ENCODE measurements at regions not wholly inside any gene's neighbourhood (a gene's known extent, or its start where the extent isn't known, plus 50 kb on each side); places are given as distances from the start of the nearest gene placed in this dataset.

GRCh38 chr2:155633060-155633839 is 699.3 kb downstream of the NR4A2 start:
- H3K9ac ChIP-seq (ENCODE audit: low read depth, low read length), result no peak overlapping the region
- no peaks in the 10 kb centered on the region for H3K4me1 ChIP-seq (ENCODE audit: control insufficient read depth, insufficient read depth, low read length)
- H3K36me3 ChIP-seq (ENCODE audit: control insufficient read depth, insufficient read depth, low read length), result no peaks in the 10 kb centered on the region
- no peak overlapping the region for H2AK9ac ChIP-seq (replicated peaks; ENCODE audit: low read depth, low read length, poor library complexity)
- ATAC-seq (ENCODE audit: low read depth) (no peak), DNase-seq (no peak)
- no peak overlapping the region for H3K18ac ChIP-seq (ENCODE audit: low read depth, low read length)
- BruUV-seq (replicated peaks), result no TSS peak
- no peak overlapping the region for H3K14ac ChIP-seq (replicated peaks; ENCODE audit: low read depth, low read length)
- ChIA-PET CTCF (no interaction called here), POLR2A (ENCODE audit: unreplicated experiment) (no interaction called here)
- H3K9me1 ChIP-seq (ENCODE audit: insufficient read depth, low read length), result no peaks in the 10 kb centered on the region
- H2BK120ac ChIP-seq (ENCODE audit: low read depth, low read length), result no peak overlapping the region
- H3K56ac ChIP-seq (ENCODE audit: extremely low read depth, insufficient read depth, low read length), result no peak overlapping the region
- H3K27ac ChIP-seq (ENCODE audit: insufficient read depth, low read length), result no peak overlapping the region
- H4K5ac ChIP-seq (ENCODE audit: low read depth, low read length), result no peak overlapping the region
- in situ Hi-C loops (cut with MboI; ENCODE audit: low sequenced_read_pairs) (no loop called here), dilution Hi-C loops (cut with HindIII; ENCODE audit: low sequenced_read_pairs, unreplicated experiment) (no loop called here), intact Hi-C loops (cut with micrococcal nuclease) (no loop called here)
- H2AFZ ChIP-seq (replicated peaks; ENCODE audit: low read length, poor library complexity), result no peak overlapping the region
- no peaks in the 10 kb centered on the region for H3K27me3 ChIP-seq (ENCODE audit: control insufficient read depth, insufficient read depth, low read length)
- no peak overlapping the region for H3K4ac ChIP-seq (ENCODE audit: low read depth, low read length)
- WGBS, 2 experiments (ENCODE audit: extremely low coverage in 2 of 2, insufficient read length in 1 of 2), result 0% methylated on average over 1 of the region's 4 CpGs; no CpG with 5 or more reads in 1 of the 2 experiments
- H3K4me3 ChIP-seq (ENCODE audit: insufficient read depth, low read depth, low read length), result no peak overlapping the region
- no peak overlapping the region for H4K91ac ChIP-seq (ENCODE audit: insufficient read depth, low read depth, low read length)
- H3K4me2 ChIP-seq (ENCODE audit: low read depth, low read length), result no peak overlapping the region
- H3K23ac ChIP-seq (ENCODE audit: low read depth, low read length), result no peak overlapping the region
- H3K79me1 ChIP-seq (ENCODE audit: low read depth in 1 of 2, low read length in 2 of 2), result no peaks in the 10 kb centered on the region
- no peak overlapping the region for H4K8ac ChIP-seq (ENCODE audit: low read depth in 2 of 2, low read length in 2 of 2)
- TF ChIP-seq CEBPB (IDR thresholded peaks at IDR 0.05; ENCODE audit: low read depth, low read length) (no peak), MAFK (IDR thresholded peaks at IDR 0.05; ENCODE audit: low read depth, low read length) (no peak), USF2 (IDR thresholded peaks at IDR 0.05; ENCODE audit: low read depth, low read length) (no peak), MAZ (IDR thresholded peaks at IDR 0.05; ENCODE audit: borderline replicate concordance, low read depth, low read length) (no peak), NFE2L2 (IDR thresholded peaks at IDR 0.05; ENCODE audit: low read depth, low read length) (no peak), ELK1 (IDR thresholded peaks at IDR 0.05; ENCODE audit: borderline replicate concordance, low read depth, low read length) (no peak), RCOR1 (IDR thresholded peaks at IDR 0.05; ENCODE audit: insufficient replicate concordance, low read length) (no peak), BHLHE40 (IDR thresholded peaks at IDR 0.05; ENCODE audit: low read depth, low read length) (no peak), CHD1 (IDR thresholded peaks at IDR 0.05; ENCODE audit: low read depth, low read length) (no peak)
- no peak overlapping the region for H2BK15ac ChIP-seq (ENCODE audit: low read depth, low read length)
- no peaks in the 10 kb centered on the region for H3K9me3 ChIP-seq (ENCODE audit: control insufficient read depth, insufficient read depth, low read length)
- no peak overlapping the region for H2BK20ac ChIP-seq (ENCODE audit: low read depth, low read length)
- no peak overlapping the region for H2BK5ac ChIP-seq (ENCODE audit: low read depth, low read length, poor library complexity, severe bottlenecking)
- no peak overlapping the region for H2AK5ac ChIP-seq (ENCODE audit: low read depth, low read length)
- H4K20me1 ChIP-seq (ENCODE audit: insufficient read depth, low read length), result no peaks in the 10 kb centered on the region

Data from IMR-90 (cell line).